ENCODE measurements at regions not wholly inside any gene's neighbourhood (a gene's known extent, or its start where the extent isn't known, plus 50 kb on each side); places are given as distances from the start of the nearest gene placed in this dataset.

DNA sequence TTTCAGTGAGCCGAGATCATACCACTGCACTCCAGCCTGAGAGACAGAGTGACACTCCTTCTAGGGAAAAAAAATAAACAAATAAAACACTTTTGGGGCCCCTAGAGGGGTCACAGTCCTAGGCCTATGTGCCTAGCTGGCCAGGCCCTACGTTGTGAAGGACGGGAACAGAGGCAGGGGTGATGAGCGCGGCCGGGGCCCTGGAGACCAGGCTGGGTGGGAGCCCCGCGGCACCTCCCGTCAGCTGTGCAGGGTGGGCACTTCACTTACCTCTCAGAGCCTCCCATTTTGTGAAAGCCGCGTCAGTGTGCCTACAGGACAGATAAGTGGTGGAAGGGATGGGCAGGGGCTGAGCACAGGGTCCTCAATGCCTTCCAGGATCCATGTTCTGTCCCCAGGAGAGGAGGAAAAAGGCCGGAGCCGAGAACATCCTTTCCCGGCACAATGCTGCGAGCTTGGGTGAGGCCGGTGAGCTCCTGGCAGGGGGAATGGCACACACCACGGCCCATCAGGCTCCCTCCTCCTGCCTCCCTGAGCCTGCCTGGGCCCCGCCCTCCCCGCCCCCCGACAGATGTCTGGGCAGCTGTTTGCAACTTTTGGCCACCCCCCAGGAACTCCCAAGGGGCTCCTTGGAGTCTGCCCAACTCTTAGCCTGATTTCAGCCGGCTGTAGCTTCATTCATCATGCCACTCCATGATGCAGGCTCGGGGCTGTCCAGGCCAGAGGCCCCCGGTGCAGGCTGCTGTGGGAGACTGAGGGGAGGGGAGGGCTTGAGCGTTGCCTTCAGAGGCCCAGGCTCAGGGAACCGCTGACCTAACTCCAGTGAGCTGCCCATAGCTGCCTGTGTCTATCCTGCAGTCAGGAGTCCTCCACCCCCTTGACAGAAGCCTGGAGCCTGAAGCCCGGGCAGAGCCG, 196.5 kb downstream of the TFCP2L1 start:
- TF ChIP-seq, protein P1, sequence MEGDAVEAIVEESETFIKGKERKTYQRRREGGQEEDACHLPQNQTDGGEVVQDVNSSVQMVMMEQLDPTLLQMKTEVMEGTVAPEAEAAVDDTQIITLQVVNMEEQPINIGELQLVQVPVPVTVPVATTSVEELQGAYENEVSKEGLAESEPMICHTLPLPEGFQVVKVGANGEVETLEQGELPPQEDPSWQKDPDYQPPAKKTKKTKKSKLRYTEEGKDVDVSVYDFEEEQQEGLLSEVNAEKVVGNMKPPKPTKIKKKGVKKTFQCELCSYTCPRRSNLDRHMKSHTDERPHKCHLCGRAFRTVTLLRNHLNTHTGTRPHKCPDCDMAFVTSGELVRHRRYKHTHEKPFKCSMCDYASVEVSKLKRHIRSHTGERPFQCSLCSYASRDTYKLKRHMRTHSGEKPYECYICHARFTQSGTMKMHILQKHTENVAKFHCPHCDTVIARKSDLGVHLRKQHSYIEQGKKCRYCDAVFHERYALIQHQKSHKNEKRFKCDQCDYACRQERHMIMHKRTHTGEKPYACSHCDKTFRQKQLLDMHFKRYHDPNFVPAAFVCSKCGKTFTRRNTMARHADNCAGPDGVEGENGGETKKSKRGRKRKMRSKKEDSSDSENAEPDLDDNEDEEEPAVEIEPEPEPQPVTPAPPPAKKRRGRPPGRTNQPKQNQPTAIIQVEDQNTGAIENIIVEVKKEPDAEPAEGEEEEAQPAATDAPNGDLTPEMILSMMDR (IDR thresholded peaks at IDR 0.05) = no peak
- TF ChIP-seq POLR2A (IDR thresholded peaks at IDR 0.05) = no peak
